Fibroblast of mammary gland (primary cell): ENCODE measurements at regions not wholly inside any gene's neighbourhood (a gene's known extent, or its start where the extent isn't known, plus 50 kb on each side); places are given as distances from the start of the nearest gene placed in this dataset.

ENCODE experiments used
- DNase-seq: peaks from one replicate; pipeline ENCODE4 v3.0.0-alpha.2; 2010; ENCODE audit warnings: low read depth
- H3K4me3 ChIP-seq: 2 replicates; pipeline ENCODE4 v1.5.1; 2011; ENCODE audit warnings: low read depth, mild to moderate bottlenecking, low read length, moderate library complexity; ENCODE audit not compliant: control insufficient read depth
- CTCF ChIP-seq: conservative IDR thresholded peaks from 2 replicates; pipeline ENCODE4 v1.5.1; 2011; ENCODE audit warnings: low read depth, low read length, inconsistent platforms; ENCODE audit not compliant: control insufficient read depth, insufficient read depth

DNA sequence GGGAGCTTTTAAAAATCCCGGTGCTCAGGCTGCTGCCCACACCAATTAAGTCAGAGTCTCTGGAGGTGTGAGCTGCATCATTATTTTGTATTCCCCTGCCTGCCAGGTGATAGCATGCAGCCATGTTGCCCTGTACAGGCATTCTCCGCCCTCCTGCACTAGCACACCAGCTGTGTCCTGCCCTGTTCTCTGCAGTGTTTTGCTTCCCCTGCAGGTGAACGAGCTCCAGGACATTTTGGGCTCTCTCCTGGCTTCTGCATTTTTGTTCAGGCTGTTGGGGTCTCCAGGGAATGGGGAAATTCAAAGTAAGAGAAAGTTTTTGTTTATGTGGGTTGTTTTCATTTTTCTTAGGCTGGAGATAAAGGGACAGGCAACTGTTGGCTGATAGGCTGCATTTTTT is 271.0 kb upstream of the COBL start:
- DNase-seq = no peak
- H3K4me3 ChIP-seq = no peak overlapping the region
- TF ChIP-seq CTCF = no peak

GRCh38 chr7:51577390-51577789 is 260.8 kb upstream of the COBL start:
- H3K4me3 ChIP-seq = no peak overlapping the region
- DNase-seq = no peak
- no peak for TF ChIP-seq CTCF

DNA sequence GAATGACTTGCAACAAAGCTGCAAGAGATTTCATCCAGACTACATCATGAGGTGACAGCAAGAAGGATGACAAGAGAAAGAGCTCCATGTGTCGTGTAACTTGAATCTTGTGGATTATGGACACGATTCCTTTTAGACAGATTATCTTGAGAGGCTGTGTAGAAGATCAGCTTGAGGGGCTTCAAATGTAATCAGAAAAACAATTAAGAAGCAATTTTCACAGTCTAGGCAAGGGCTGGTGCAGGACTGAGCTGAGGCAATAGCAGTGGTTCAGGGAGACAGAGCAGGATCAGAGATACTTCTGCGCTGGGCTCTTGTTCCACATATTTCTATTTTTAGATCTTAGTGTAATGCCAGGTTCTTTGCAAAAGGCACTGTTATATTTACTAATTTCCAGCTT is 253.0 kb upstream of the COBL start:
- no peak overlapping the region for H3K4me3 ChIP-seq
- TF ChIP-seq CTCF = no peak
- DNase-seq = no peak

DNA sequence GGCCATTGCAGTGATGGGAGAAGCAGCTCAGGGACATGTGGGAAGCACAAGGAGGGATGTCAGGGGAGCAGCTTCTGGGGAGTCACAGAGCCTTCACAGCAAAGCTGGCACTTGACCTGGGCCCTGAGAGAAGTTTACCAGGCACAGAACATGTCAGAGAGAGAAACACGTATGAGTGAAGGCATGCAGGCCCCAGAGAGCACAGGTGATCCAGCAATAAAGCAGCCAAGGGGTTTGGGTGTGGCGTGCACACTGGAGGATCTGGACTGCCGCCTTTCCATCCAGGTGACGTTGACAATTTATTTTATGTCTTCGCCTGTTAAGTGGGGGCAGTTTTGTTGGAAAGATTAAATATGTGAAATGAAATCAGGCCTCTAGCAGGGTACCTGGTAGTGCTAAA is 252.6 kb upstream of the COBL start:
- no peak for TF ChIP-seq CTCF
- H3K4me3 ChIP-seq = no peak overlapping the region
- DNase-seq = no peak

GRCh38 chr7:51551070-51551469 is 234.5 kb upstream of the COBL start:
- TF ChIP-seq CTCF = no peak

GRCh38 chr7:51545131-51545530 is 228.5 kb upstream of the COBL start:
- no peak for DNase-seq
- H3K4me3 ChIP-seq = no peak overlapping the region
- no peak for TF ChIP-seq CTCF

More at GRCh38 chr7:51551070-51551469, 234.5 kb upstream of the COBL start:
- no peak overlapping the region for H3K4me3 ChIP-seq
- DNase-seq = no peak
